ENCODE measurements at regions not wholly inside any gene's neighbourhood (a gene's known extent, or its start where the extent isn't known, plus 50 kb on each side); places are given as distances from the start of the nearest gene placed in this dataset.

- H3K27ac Mint-ChIP-seq, result no peak overlapping the region
Measured at GRCh38 chr6:3937438-3937837, 88.3 kb downstream of the FAM50B start.

GRCh38 chr6:3938715-3939367, 89.7 kb downstream of the FAM50B start:
- H3K36me3 Mint-ChIP-seq, result no peaks in the 10 kb centered on the region
- DNase-seq (ENCODE audit: low spot score in 2 of 2), result no peak
- no peaks in the 10 kb centered on the region for H3K4me1 Mint-ChIP-seq
- H3K4me3 Mint-ChIP-seq, result no peak overlapping the region
- peaks cover 5% of the 10 kb centered on the region for H3K27me3 Mint-ChIP-seq
- no peaks in the 10 kb centered on the region for H3K9me3 Mint-ChIP-seq
- no peak overlapping the region for H3K27ac Mint-ChIP-seq
- no peak for ATAC-seq (ENCODE audit: low read depth)

More at GRCh38 chr6:3937438-3937837, 88.3 kb downstream of the FAM50B start:
- Mint-ChIP-seq H3K9me3 (no peaks in the 10 kb centered on the region), H3K36me3 (no peaks in the 10 kb centered on the region), H3K4me3 (no peak overlapping the region), H3K4me1 (no peaks in the 10 kb centered on the region), H3K27me3 (peaks cover 5% of the 10 kb centered on the region)
- DNase-seq (ENCODE audit: low spot score in 2 of 2), result no peak
- ATAC-seq (ENCODE audit: low read depth), result no peak

GRCh38 chr6:3939368-3939958, 90.3 kb downstream of the FAM50B start:
- Mint-ChIP-seq H3K9me3 (no peaks in the 10 kb centered on the region), H3K27ac (no peak overlapping the region), H3K27me3 (peaks cover 5% of the 10 kb centered on the region), H3K36me3 (no peaks in the 10 kb centered on the region), H3K4me1 (no peaks in the 10 kb centered on the region), H3K4me3 (no peak overlapping the region)
- ATAC-seq (ENCODE audit: low read depth), result no peak
- DNase-seq (ENCODE audit: low spot score in 2 of 2), result no peak

- Mint-ChIP-seq H3K27me3 (peaks cover 7% of the 10 kb centered on the region), H3K36me3 (no peaks in the 10 kb centered on the region), H3K27ac (no peak overlapping the region), H3K4me1 (no peaks in the 10 kb centered on the region), H3K4me3 (no peak overlapping the region), H3K9me3 (no peaks in the 10 kb centered on the region)
- ATAC-seq (ENCODE audit: low read depth), result no peak
- DNase-seq (ENCODE audit: low spot score in 2 of 2), result no peak
Measured at GRCh38 chr6:3939964-3940363, 90.8 kb downstream of the FAM50B start.

- Mint-ChIP-seq H3K9me3 (no peaks in the 10 kb centered on the region), H3K36me3 (no peaks in the 10 kb centered on the region), H3K4me3 (no peak overlapping the region), H3K4me1 (no peaks in the 10 kb centered on the region), H3K27me3 (peaks cover 11% of the 10 kb centered on the region), H3K27ac (no peak overlapping the region)
- ATAC-seq (ENCODE audit: low read depth) (no peak), DNase-seq (ENCODE audit: low spot score in 2 of 2) (no peak)
Measured at GRCh38 chr6:3940703-3941102, 91.5 kb downstream of the FAM50B start.

- no peak for ATAC-seq (ENCODE audit: low read depth)
Measured at GRCh38 chr6:3943331-3943765, 94.2 kb downstream of the FAM50B start.

GRCh38 chr6:3944246-3944645, 95.1 kb downstream of the FAM50B start:
- peaks cover 15% of the 10 kb centered on the region for H3K27me3 Mint-ChIP-seq
- H3K27ac Mint-ChIP-seq, result no peak overlapping the region
- no peak overlapping the region for H3K4me3 Mint-ChIP-seq
- DNase-seq (ENCODE audit: low spot score in 2 of 2) (no peak), ATAC-seq (ENCODE audit: low read depth) (no peak)
- no peaks in the 10 kb centered on the region for H3K9me3 Mint-ChIP-seq
- no peaks in the 10 kb centered on the region for H3K36me3 Mint-ChIP-seq
- H3K4me1 Mint-ChIP-seq, result no peaks in the 10 kb centered on the region

More at GRCh38 chr6:3943331-3943765, 94.2 kb downstream of the FAM50B start:
- H3K27me3 Mint-ChIP-seq, result peaks cover 15% of the 10 kb centered on the region
- no peak for DNase-seq (ENCODE audit: low spot score in 2 of 2)
- H3K36me3 Mint-ChIP-seq, result no peaks in the 10 kb centered on the region
- H3K4me3 Mint-ChIP-seq, result no peak overlapping the region
- H3K27ac Mint-ChIP-seq, result no peak overlapping the region
- no peaks in the 10 kb centered on the region for H3K9me3 Mint-ChIP-seq
- H3K4me1 Mint-ChIP-seq, result no peaks in the 10 kb centered on the region

- H3K9me3 Mint-ChIP-seq, result peaks cover under 1% of the 10 kb centered on the region
- ATAC-seq (ENCODE audit: low read depth), result no peak
- H3K4me1 Mint-ChIP-seq, result no peaks in the 10 kb centered on the region
- H3K27ac Mint-ChIP-seq, result no peak overlapping the region
- no peak for DNase-seq (ENCODE audit: low spot score in 2 of 2)
- H3K36me3 Mint-ChIP-seq, result peaks cover 1% of the 10 kb centered on the region
- H3K4me3 Mint-ChIP-seq, result no peak overlapping the region
- H3K27me3 Mint-ChIP-seq, result peaks cover 21% of the 10 kb centered on the region
Measured at GRCh38 chr6:3946778-3947177, 97.6 kb downstream of the FAM50B start.

GRCh38 chr6:3948866-3949265, 99.7 kb downstream of the FAM50B start:
- peaks cover 25% of the 10 kb centered on the region for H3K27me3 Mint-ChIP-seq
- H3K9me3 Mint-ChIP-seq, result peaks cover 8% of the 10 kb centered on the region
- ATAC-seq (ENCODE audit: low read depth) (no peak), DNase-seq (ENCODE audit: low spot score in 2 of 2) (no peak)
- H3K4me1 Mint-ChIP-seq, result no peaks in the 10 kb centered on the region
- H3K4me3 Mint-ChIP-seq, result no peak overlapping the region
- peaks cover 4% of the 10 kb centered on the region for H3K36me3 Mint-ChIP-seq
- no peak overlapping the region for H3K27ac Mint-ChIP-seq

GRCh38 chr6:3949521-3949920, 100.3 kb downstream of the FAM50B start:
- H3K27me3 Mint-ChIP-seq, result peaks cover 25% of the 10 kb centered on the region
- DNase-seq (ENCODE audit: low spot score in 2 of 2), result no peak
- H3K4me3 Mint-ChIP-seq, result no peak overlapping the region
- H3K4me1 Mint-ChIP-seq, result no peaks in the 10 kb centered on the region
- H3K9me3 Mint-ChIP-seq, result peaks cover 8% of the 10 kb centered on the region
- no peak overlapping the region for H3K27ac Mint-ChIP-seq
- no peak for ATAC-seq (ENCODE audit: low read depth)
- peaks cover 4% of the 10 kb centered on the region for H3K36me3 Mint-ChIP-seq

GRCh38 chr6:3956054-3956453, 106.9 kb downstream of the FAM50B start:
- Mint-ChIP-seq H3K4me3 (no peak overlapping the region), H3K27me3 (peaks cover 15% of the 10 kb centered on the region), H3K4me1 (no peaks in the 10 kb centered on the region), H3K27ac (no peak overlapping the region), H3K9me3 (peaks cover 12% of the 10 kb centered on the region), H3K36me3 (peaks cover 7% of the 10 kb centered on the region)
- no peak for DNase-seq (ENCODE audit: low spot score in 2 of 2)
- ATAC-seq (ENCODE audit: low read depth), result no peak

GRCh38 chr6:3957321-3957720, 108.1 kb downstream of the FAM50B start:
- Mint-ChIP-seq H3K36me3 (peaks cover 4% of the 10 kb centered on the region), H3K4me3 (no peak overlapping the region), H3K4me1 (no peaks in the 10 kb centered on the region), H3K27me3 (peaks cover 9% of the 10 kb centered on the region), H3K27ac (no peak overlapping the region), H3K9me3 (peaks cover 9% of the 10 kb centered on the region)
- DNase-seq (ENCODE audit: low spot score in 2 of 2), result no peak
- no peak for ATAC-seq (ENCODE audit: low read depth)

- Mint-ChIP-seq H3K27me3 (peaks cover 11% of the 10 kb centered on the region), H3K36me3 (peaks cover 6% of the 10 kb centered on the region), H3K4me3 (no peak overlapping the region), H3K27ac (no peak overlapping the region), H3K4me1 (no peaks in the 10 kb centered on the region), H3K9me3 (peaks cover 6% of the 10 kb centered on the region)
- ATAC-seq (ENCODE audit: low read depth), result no peak
- no peak for DNase-seq (ENCODE audit: low spot score in 2 of 2)
Measured at GRCh38 chr6:3958255-3958654, 109.1 kb downstream of the FAM50B start.

GRCh38 chr6:3959385-3959784, 110.2 kb downstream of the FAM50B start:
- peaks cover 10% of the 10 kb centered on the region for H3K27me3 Mint-ChIP-seq
- H3K9me3 Mint-ChIP-seq, result peaks cover 4% of the 10 kb centered on the region
- ATAC-seq (ENCODE audit: low read depth) (no peak), DNase-seq (ENCODE audit: low spot score in 2 of 2) (no peak)
- H3K4me3 Mint-ChIP-seq, result no peak overlapping the region
- H3K27ac Mint-ChIP-seq, result no peak overlapping the region
- peaks cover 6% of the 10 kb centered on the region for H3K36me3 Mint-ChIP-seq
- no peaks in the 10 kb centered on the region for H3K4me1 Mint-ChIP-seq

Measured in memory B cell (primary cell).